Transverse colon (tissue), 4 donors: ENCODE measurements at regions not wholly inside any gene's neighbourhood (a gene's known extent, or its start where the extent isn't known, plus 50 kb on each side); places are given as distances from the start of the nearest gene placed in this dataset.

ENCODE experiments used
- DNase-seq: peaks from one replicate; pipeline ENCODE4 v3.0.0-alpha.2; 2019
- H3K27ac ChIP-seq, 4 donors: fragments of 200-600 bp; sonication (generic); 2 replicates each; pipeline ENCODE4 v1.5.1; 2016 to 2018; ENCODE audit warnings: inconsistent platforms in 4 of 4
- H3K27me3 ChIP-seq: fragments of 200-600 bp; sonication (generic); 2 replicates; pipeline ENCODE4 v1.5.1; 2017; ENCODE audit warnings: inconsistent platforms
- H3K36me3 ChIP-seq, 4 donors: fragments of 200-600 bp; sonication (generic); 2 replicates each; pipeline ENCODE4 v1.5.1; 2017 to 2019; ENCODE audit warnings: inconsistent platforms in 4 of 4
- H3K4me1 ChIP-seq, 4 donors: fragments of 200-600 bp; sonication (generic); 2 replicates each; pipeline ENCODE4 v1.5.1; 2017 to 2020; ENCODE audit warnings: inconsistent platforms in 4 of 4
- H3K4me3 ChIP-seq, 4 donors: fragments of 200-600 bp; sonication (generic); 1 replicate in 1 of 4; 2 replicates in 3 of 4; pipeline versions ENCODE4 v1.5.1 to v1.6.1; 2017 to 2019; ENCODE audit warnings: inconsistent platforms in 4 of 4
- H3K9me3 ChIP-seq, 2 donors: fragments of 200-600 bp; sonication (generic); 2 replicates each; pipeline ENCODE4 v1.5.1; 2017 to 2019; ENCODE audit warnings: inconsistent platforms in 2 of 2
- CTCF ChIP-seq, 5 experiments: fragments of 200-600 bp in 3 of 5; fragments of 450-650 bp in 2 of 5; sonication (generic) in 3 of 5; IDR thresholded peaks; 1 replicate in 2 of 5; 2 replicates in 3 of 5; pipeline ENCODE4 v1.5.1; 2016 to 2017; ENCODE audit warnings: antibody characterized with exemption in 5 of 5, inconsistent platforms in 3 of 5, mild to moderate bottlenecking in 2 of 5, moderate library complexity in 1 of 5
- EP300 ChIP-seq: sonication (generic); formaldehyde crosslinking; IDR thresholded peaks from one replicate; pipeline ENCODE4 v1.6.1; 2017; ENCODE audit warnings: antibody characterized with exemption, low read depth
- POLR2A ChIP-seq: fragments of 450-650 bp; IDR thresholded peaks from one replicate; pipeline ENCODE4 v1.6.1; 2016; ENCODE audit warnings: antibody characterized with exemption, mild to moderate bottlenecking, moderate library complexity
- POLR2AphosphoS5 ChIP-seq, 3 donors: sonication (generic); formaldehyde crosslinking; IDR thresholded peaks; one replicate each; pipeline ENCODE4 v1.6.1; 2016; ENCODE audit warnings: antibody characterized with exemption in 3 of 3
- WGBS, 2 donors: methylation state at CpG; one replicate each; pipeline ENCODE4 v1.1.5; 2018; ENCODE audit warnings: low coverage in 1 of 2; 5-methylcytosine and 5-hydroxymethylcytosine counted together
- in situ Hi-C, 4 donors: fragments of 200-750 bp; cut with MboI; loops; one replicate each; pipeline versions ENCODE4 v1.15.0 to v1.15.1; 2017; ENCODE audit warnings: low sequenced_read_pairs in 3 of 4, low pct_ligation_motif_present in 1 of 4, low pct_unique_long_range_greater_than_20kb in 1 of 4
- intact Hi-C: fragments of 100-400 bp; cut with DNase I; formaldehyde crosslinking; loops from one replicate; pipeline ENCODE4 v1.15.1; 2023; ENCODE audit warnings: low total_unique reads

GRCh38 chr17:72296456-72296855 is 175.6 kb downstream of the SOX9 start:
- WGBS, 2 donors = 44 to 71% methylated on average over 1 of the region's 1 CpG
- Histone ChIP-seq H3K27me3 (no peaks in the 10 kb centered on the region), H3K27ac (no peak overlapping the region), H3K4me1 (no peaks in the 10 kb centered on the region), H3K36me3 (no peaks in the 10 kb centered on the region), H3K9me3 (no peaks in the 10 kb centered on the region), H3K4me3 (no peak overlapping the region)
- DNase-seq = no peak
- no peak for TF ChIP-seq POLR2A
- TF ChIP-seq EP300 = no peak
- TF ChIP-seq CTCF (IDR thresholded peaks at IDR 0.05) = no peak
- TF ChIP-seq POLR2AphosphoS5 (IDR thresholded peaks at IDR 0.05) = no peak
- intact Hi-C loops = no loop called here
- in situ Hi-C loops = no loop called here

- WGBS, 2 donors = 70 to 76% methylated on average over 8 to 9 of the region's 9 CpGs
- no peak for TF ChIP-seq CTCF (IDR thresholded peaks at IDR 0.05)
- no peak for TF ChIP-seq POLR2A
- TF ChIP-seq EP300 = no peak
- no peak for TF ChIP-seq POLR2AphosphoS5 (IDR thresholded peaks at IDR 0.05)
- Histone ChIP-seq H3K4me1 (no peaks in the 10 kb centered on the region), H3K27me3 (no peaks in the 10 kb centered on the region), H3K27ac (no peak overlapping the region), H3K4me3 (no peak overlapping the region), H3K36me3 (no peaks in the 10 kb centered on the region), H3K9me3 (no peaks in the 10 kb centered on the region)
- in situ Hi-C loops = no loop called here
- intact Hi-C loops = no loop called here
- DNase-seq = no peak
These were observed 176.7 kb downstream of the SOX9 start for GRCh38 chr17:72297326-72298115.

GRCh38 chr17:72299100-72299499 is 178.3 kb downstream of the SOX9 start:
- 40 to 57% methylated on average over 2 to 4 of the region's 4 CpGs for WGBS, 2 donors
- no peak for DNase-seq
- H3K9me3 ChIP-seq = no peaks in the 10 kb centered on the region
- no peaks in the 10 kb centered on the region for H3K27me3 ChIP-seq
- TF ChIP-seq EP300 (no peak), POLR2A (no peak)
- no peak overlapping the region for H3K4me3 ChIP-seq
- intact Hi-C loops = no loop called here
- no peaks in the 10 kb centered on the region for H3K4me1 ChIP-seq
- no peaks in the 10 kb centered on the region for H3K36me3 ChIP-seq
- no peak overlapping the region for H3K27ac ChIP-seq
- in situ Hi-C loops = no loop called here

GRCh38 chr17:72299592-72299991 is 178.8 kb downstream of the SOX9 start:
- DNase-seq = no peak

More at GRCh38 chr17:72299592-72299991, 178.8 kb downstream of the SOX9 start:
- WGBS, 2 donors = 57 to 79% methylated on average over 5 of the region's 5 CpGs
- Histone ChIP-seq H3K27ac (no peak overlapping the region), H3K9me3 (no peaks in the 10 kb centered on the region), H3K4me1 (no peaks in the 10 kb centered on the region), H3K27me3 (no peaks in the 10 kb centered on the region), H3K4me3 (no peak overlapping the region), H3K36me3 (no peaks in the 10 kb centered on the region)
- no peak for TF ChIP-seq EP300
- TF ChIP-seq POLR2A = no peak
- no peak for TF ChIP-seq POLR2AphosphoS5 (IDR thresholded peaks at IDR 0.05)
- TF ChIP-seq CTCF (IDR thresholded peaks at IDR 0.05) = no peak
- in situ Hi-C loops = no loop called here
- intact Hi-C loops = no loop called here
